Heart left ventricle (tissue), 16 donors: ENCODE measurements at regions not wholly inside any gene's neighbourhood (a gene's known extent, or its start where the extent isn't known, plus 50 kb on each side); places are given as distances from the start of the nearest gene placed in this dataset.

Experiments
- ATAC-seq, 4 donors: fragments of 200-7000 bp; cut with Tn5 transposase; one replicate each; pipeline ENCODE4 v1.9.1; 2020 to 2022; ENCODE audit warnings: moderate library complexity in 4 of 4, mild to moderate bottlenecking in 3 of 4, moderate number of reproducible peaks in 1 of 4
- DNase-seq, 5 donors: peaks; one replicate each; pipeline ENCODE4 v3.0.0-alpha.2; 2020
- H3K27ac ChIP-seq, 12 donors: fragments of 200-600 bp; sonication (generic) in 4 of 12; one replicate each; pipeline versions ENCODE4 v1.5.0 to v1.8.0; 2016 to 2022; ENCODE audit warnings: mild to moderate bottlenecking in 2 of 12
- H3K27me3 ChIP-seq, 9 donors: fragments of 200-600 bp; sonication (generic) in 2 of 9; one replicate each; pipeline versions ENCODE4 v1.5.1 to v1.8.0; 2016 to 2022; ENCODE audit warnings: mild to moderate bottlenecking in 3 of 9
- H3K36me3 ChIP-seq, 9 donors: fragments of 200-600 bp; sonication (generic) in 2 of 9; one replicate each; pipeline versions ENCODE4 v1.5.0 to v1.8.0; 2018 to 2022; ENCODE audit warnings: mild to moderate bottlenecking in 2 of 9
- H3K4me1 ChIP-seq, 12 donors: fragments of 200-600 bp; sonication (generic) in 4 of 12; one replicate each; pipeline versions ENCODE4 v1.5.0 to v1.8.0; 2016 to 2022; ENCODE audit warnings: mild to moderate bottlenecking in 3 of 12
- H3K4me3 ChIP-seq, 12 donors: fragments of 200-600 bp; sonication (generic) in 4 of 12; one replicate each; pipeline versions ENCODE4 v1.5.0 to v1.8.0; 2017 to 2022; ENCODE audit warnings: mild to moderate bottlenecking in 9 of 12, moderate library complexity in 4 of 12
- H3K9me3 ChIP-seq, 12 donors: fragments of 200-600 bp; sonication (generic) in 4 of 12; one replicate each; pipeline versions ENCODE4 v1.5.0 to v1.8.0; 2016 to 2022; ENCODE audit warnings: mild to moderate bottlenecking in 1 of 12
- POLR2A ChIP-seq, 2 donors: fragments of 450-650 bp; IDR thresholded peaks; one replicate each; pipeline ENCODE4 v1.6.1; 2017; ENCODE audit warnings: antibody characterized with exemption in 2 of 2, mild to moderate bottlenecking in 2 of 2, moderate library complexity in 2 of 2
- WGBS, 4 donors: extraction: QIAGEN DNeasy Blood & Tissue Kit in 2 of 4; methylation state at CpG; one replicate each; pipeline versions ENCODE4 v1.1.5 to v1.1.7; 2013 to 2018; 5-methylcytosine and 5-hydroxymethylcytosine counted together
- intact Hi-C, 10 donors: fragments of 100-400 bp; cut with DNase I; formaldehyde crosslinking; loops; one replicate each; pipeline versions ENCODE4 v1.11.1 to v1.14.2; 2022
- TF ChIP-seq, protein P1 (sequence below), 12 donors: fragments of 200-600 bp; sonication (generic) in 4 of 12; IDR thresholded peaks; one replicate each; pipeline versions ENCODE4 v1.5.0 to v1.8.0; 2018 to 2022; ENCODE audit warnings: antibody characterized with exemption in 12 of 12, mild to moderate bottlenecking in 5 of 12
- donor health status: ischemic (EF 13 %, LVEDD 7.1; RV severe dilation, severe dysfunction).
- donor health status: healthy with polysubstance abuse.
- donor health status: DM: no; HTN: yes; CAD: no.
- donor health status: DM: no; HTN: no; CAD: no.
- donor health status: ischemic (EF 25% LVEDD 6.9; RV normal size, moderate dysfunction).
- donor health status: ischemic (EF 25% LVEDD 5.7; RV mildly dilated, moderate dysfunction).
- donor health status: healthy.
- donor health status: DM: yes; HTN: yes; CAD: no.
- donor health status: ischemic (EF 35%, LVEDD 5.7; RV mildly dilated, moderate dysfunction).
- donor health status: nonischemic (EF 11% LVEDD 7.7; RV severe dilation, severe dysfunction).
- donor health status: DM: yes; HTN: yes; CAD: no.
- donor health status: PGD.
- donor health status: ischemic (EF 29% LVEDD 5.4; RV normal size, mild dysfunction).
- donor health status: nonischemic (EF 23%, LVEDD 6.1; RV moderate dilation, normal function).

DNA sequence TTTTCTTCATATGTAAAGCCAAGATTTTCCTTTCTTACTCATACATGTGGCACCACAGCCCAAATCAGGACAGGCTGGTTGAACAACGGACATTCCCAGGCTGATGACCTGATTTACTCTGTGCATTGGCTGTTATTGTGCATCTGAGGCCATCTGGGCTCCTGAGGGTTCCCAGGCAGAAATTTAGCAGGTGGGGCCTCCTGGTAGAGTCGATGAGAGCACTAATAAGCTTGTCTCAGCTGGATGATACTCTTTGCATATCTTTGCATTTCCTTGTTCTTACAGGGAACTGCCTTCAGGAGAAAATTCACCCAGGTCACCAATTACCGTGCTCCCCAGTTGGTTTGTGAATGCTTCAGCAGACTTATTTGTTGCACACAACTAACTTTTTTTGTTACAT lies 605.1 kb downstream of the ELAVL2 start:
- H3K9me3 ChIP-seq = no peaks in the 10 kb centered on the region
- WGBS, 4 donors = 69 to 75% (median 70%) methylated on average over 3 of the region's 3 CpGs

DNA sequence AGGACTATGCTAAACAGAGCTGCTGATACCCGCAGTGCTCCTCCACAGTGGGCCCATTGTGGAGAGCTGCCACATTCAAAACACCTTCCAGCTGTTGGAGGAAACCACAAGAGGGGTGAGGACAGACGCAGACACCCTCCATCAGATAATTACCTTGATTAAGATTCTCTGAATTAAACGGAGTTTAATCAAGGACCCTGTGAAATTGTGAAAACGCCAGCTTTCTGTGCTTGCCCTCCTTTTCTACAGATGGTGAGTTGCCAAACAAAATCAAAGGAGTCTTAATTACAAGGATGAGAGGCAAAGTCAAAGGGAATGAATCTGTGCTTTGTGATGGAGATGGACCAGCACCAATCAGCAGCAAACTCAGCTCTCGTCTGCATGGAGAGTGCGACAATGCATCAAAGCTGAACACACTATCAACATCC lies 596.1 kb downstream of the ELAVL2 start:
- no peaks in the 10 kb centered on the region for H3K4me1 ChIP-seq
- H3K4me3 ChIP-seq = no peak overlapping the region
- H3K27ac ChIP-seq = no peak overlapping the region
- no peak for ATAC-seq
- H3K9me3 ChIP-seq = peaks cover 0 to 2% (median 0%) of the 10 kb centered on the region in 12 donors
- 21 to 34% (median 29%) methylated on average over 6 of the region's 6 CpGs for WGBS, 4 donors
- DNase-seq = no peak
- intact Hi-C loops = no loop called here
- H3K27me3 ChIP-seq = no peaks in the 10 kb centered on the region
- TF ChIP-seq, protein P1, sequence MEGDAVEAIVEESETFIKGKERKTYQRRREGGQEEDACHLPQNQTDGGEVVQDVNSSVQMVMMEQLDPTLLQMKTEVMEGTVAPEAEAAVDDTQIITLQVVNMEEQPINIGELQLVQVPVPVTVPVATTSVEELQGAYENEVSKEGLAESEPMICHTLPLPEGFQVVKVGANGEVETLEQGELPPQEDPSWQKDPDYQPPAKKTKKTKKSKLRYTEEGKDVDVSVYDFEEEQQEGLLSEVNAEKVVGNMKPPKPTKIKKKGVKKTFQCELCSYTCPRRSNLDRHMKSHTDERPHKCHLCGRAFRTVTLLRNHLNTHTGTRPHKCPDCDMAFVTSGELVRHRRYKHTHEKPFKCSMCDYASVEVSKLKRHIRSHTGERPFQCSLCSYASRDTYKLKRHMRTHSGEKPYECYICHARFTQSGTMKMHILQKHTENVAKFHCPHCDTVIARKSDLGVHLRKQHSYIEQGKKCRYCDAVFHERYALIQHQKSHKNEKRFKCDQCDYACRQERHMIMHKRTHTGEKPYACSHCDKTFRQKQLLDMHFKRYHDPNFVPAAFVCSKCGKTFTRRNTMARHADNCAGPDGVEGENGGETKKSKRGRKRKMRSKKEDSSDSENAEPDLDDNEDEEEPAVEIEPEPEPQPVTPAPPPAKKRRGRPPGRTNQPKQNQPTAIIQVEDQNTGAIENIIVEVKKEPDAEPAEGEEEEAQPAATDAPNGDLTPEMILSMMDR (IDR thresholded peaks at IDR 0.05) = no peak
- no peak for TF ChIP-seq POLR2A (IDR thresholded peaks at IDR 0.05)
- H3K36me3 ChIP-seq = no peaks in the 10 kb centered on the region

More for the DNA sequence above, 605.1 kb downstream of the ELAVL2 start:
- no peaks in the 10 kb centered on the region for H3K27me3 ChIP-seq
- ATAC-seq = no peak
- TF ChIP-seq POLR2A (IDR thresholded peaks at IDR 0.05) = no peak
- TF ChIP-seq, protein P1 (IDR thresholded peaks at IDR 0.05) = no peak
- no peak overlapping the region for H3K4me3 ChIP-seq
- H3K36me3 ChIP-seq = no peaks in the 10 kb centered on the region
- H3K4me1 ChIP-seq = no peaks in the 10 kb centered on the region
- no peak for DNase-seq
- H3K27ac ChIP-seq = no peak overlapping the region
- intact Hi-C loops = no loop called here

DNA sequence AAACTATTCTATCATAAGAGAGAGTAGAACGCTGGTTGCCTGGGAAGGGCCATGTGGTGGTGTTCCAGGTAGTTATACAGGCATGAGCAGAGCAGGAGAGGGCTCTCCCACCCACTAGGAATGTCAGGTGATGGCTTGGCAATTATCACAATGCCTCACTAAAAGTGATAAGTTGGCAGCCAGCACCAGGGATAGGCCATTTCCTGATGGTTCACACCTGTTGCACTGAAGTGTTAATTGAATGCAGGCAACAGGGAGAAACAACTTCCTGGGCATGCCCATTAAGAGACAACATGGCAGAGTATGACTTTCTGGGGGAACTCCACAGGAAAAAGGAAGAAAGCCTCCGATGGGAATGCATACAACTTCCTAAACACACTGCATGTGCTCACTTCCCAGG lies 593.2 kb downstream of the ELAVL2 start:
- Histone ChIP-seq H3K9me3 (no peaks in the 10 kb centered on the region), H3K27ac (no peak overlapping the region), H3K4me3 (no peak overlapping the region), H3K4me1 (no peaks in the 10 kb centered on the region), H3K36me3 (no peaks in the 10 kb centered on the region), H3K27me3 (no peaks in the 10 kb centered on the region)
- no peak for TF ChIP-seq POLR2A (IDR thresholded peaks at IDR 0.05)
- TF ChIP-seq, protein P1 (IDR thresholded peaks at IDR 0.05) = no peak
- DNase-seq (no peak), ATAC-seq (no peak)
- intact Hi-C loops = no loop called here
- 44 to 58% (median 55%) methylated on average over 2 of the region's 2 CpGs for WGBS, 4 donors

DNA sequence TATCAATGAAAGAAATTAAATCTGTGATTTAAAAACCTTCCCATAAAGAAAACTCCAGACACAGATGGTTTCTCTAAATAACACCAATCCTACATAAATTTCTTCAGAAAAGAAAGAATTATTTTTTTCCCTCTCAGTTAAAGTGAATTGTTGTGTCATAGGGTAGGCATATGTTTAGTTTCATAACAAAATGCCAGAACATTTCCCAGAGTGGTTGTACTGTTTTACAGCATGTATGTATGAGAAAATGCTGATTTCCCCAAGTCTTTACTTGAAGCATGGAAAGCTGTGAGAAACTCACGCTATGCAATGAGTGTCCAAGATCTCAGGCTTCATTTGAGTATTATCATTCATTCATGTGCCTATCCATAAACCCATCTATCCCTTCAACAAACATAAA lies 582.5 kb downstream of the ELAVL2 start:
- ATAC-seq (no peak), DNase-seq (no peak)
- intact Hi-C loops = no loop called here
- Histone ChIP-seq H3K4me1 (no peaks in the 10 kb centered on the region), H3K9me3 (peaks cover 0 to 19% (median 3%) of the 10 kb centered on the region in 12 donors), H3K27ac (no peak overlapping the region), H3K36me3 (no peaks in the 10 kb centered on the region), H3K27me3 (no peaks in the 10 kb centered on the region), H3K4me3 (no peak overlapping the region)
- no peak for TF ChIP-seq POLR2A (IDR thresholded peaks at IDR 0.05)
- TF ChIP-seq, protein P1 (IDR thresholded peaks at IDR 0.05) = no peak
- 84 to 88% (median 86%) methylated on average over 1 of the region's 1 CpG for WGBS, 4 donors
